ENCODE measurements at regions not wholly inside any gene's neighbourhood (a gene's known extent, or its start where the extent isn't known, plus 50 kb on each side); places are given as distances from the start of the nearest gene placed in this dataset.

DNA sequence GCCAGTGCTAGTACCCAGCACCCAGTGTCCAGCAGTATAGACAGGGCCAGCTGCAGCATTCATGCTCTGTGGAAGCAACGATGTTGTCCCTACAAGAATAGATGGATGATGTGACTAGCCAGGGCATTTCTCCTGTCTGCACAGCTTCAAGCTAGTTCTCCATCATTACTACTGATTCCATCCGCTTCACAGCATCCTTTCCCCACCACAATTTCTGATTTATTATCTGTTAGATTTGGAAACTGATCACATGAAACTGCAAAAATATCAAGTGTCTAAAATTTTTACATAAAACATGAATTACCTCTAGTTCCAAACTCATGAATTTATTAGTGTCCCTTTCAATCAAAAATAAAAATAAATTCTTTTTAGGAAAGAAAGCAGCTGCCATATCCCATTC lies 138.9 kb upstream of the POU2AF2 start:
- in situ Hi-C loops (cut with MboI; ENCODE audit: low sequenced_read_pairs in 4 of 4), result no loop called here
- Histone ChIP-seq H3K27me3 (no peaks in the 10 kb centered on the region), H3K36me3 (no peaks in the 10 kb centered on the region), H3K9me3 (no peaks in the 10 kb centered on the region), H3K27ac (no peak overlapping the region), H3K4me3 (no peak overlapping the region), H3K4me1 (no peaks in the 10 kb centered on the region)
- no peak for DNase-seq
- TF ChIP-seq, protein P1, sequence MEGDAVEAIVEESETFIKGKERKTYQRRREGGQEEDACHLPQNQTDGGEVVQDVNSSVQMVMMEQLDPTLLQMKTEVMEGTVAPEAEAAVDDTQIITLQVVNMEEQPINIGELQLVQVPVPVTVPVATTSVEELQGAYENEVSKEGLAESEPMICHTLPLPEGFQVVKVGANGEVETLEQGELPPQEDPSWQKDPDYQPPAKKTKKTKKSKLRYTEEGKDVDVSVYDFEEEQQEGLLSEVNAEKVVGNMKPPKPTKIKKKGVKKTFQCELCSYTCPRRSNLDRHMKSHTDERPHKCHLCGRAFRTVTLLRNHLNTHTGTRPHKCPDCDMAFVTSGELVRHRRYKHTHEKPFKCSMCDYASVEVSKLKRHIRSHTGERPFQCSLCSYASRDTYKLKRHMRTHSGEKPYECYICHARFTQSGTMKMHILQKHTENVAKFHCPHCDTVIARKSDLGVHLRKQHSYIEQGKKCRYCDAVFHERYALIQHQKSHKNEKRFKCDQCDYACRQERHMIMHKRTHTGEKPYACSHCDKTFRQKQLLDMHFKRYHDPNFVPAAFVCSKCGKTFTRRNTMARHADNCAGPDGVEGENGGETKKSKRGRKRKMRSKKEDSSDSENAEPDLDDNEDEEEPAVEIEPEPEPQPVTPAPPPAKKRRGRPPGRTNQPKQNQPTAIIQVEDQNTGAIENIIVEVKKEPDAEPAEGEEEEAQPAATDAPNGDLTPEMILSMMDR (IDR thresholded peaks at IDR 0.05 in 4 of 5, conservative IDR thresholded peaks at IDR 0.05 in 1 of 5), result no peak
- no peak for TF ChIP-seq POLR2A (IDR thresholded peaks at IDR 0.05)
- intact Hi-C loops (cut with DNase I; ENCODE audit: low total_unique reads), result no loop called here
- ATAC-seq, result no peak

DNA sequence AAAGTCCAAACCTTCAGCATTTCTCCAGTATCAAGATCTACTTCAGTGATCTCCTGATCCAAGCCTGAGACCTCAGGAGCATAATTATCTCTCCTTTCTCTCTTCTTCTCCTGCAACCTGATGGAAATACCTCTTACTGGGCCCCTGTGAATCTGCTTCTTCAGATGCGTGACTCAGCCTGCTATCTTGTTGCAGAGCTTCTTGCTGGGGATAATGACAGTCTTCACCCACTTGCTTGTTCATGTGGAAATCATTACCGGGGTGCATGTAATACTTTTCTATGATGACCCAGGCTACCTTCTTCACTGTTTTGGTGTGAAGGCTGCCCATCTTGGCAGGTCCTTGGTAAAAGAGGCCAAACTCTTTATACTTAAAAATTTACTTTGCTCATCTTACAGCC lies 140.0 kb upstream of the POU2AF2 start:
- no peaks in the 10 kb centered on the region for H3K27me3 ChIP-seq
- no peak overlapping the region for H3K27ac ChIP-seq
- no peak overlapping the region for H3K4me3 ChIP-seq
- no peaks in the 10 kb centered on the region for H3K36me3 ChIP-seq
- no peaks in the 10 kb centered on the region for H3K9me3 ChIP-seq
- ATAC-seq (no peak), DNase-seq (no peak)
- in situ Hi-C loops (cut with MboI; ENCODE audit: low sequenced_read_pairs in 4 of 4), result no loop called here
- intact Hi-C loops (cut with DNase I; ENCODE audit: low total_unique reads), result no loop called here
- H3K4me1 ChIP-seq, result no peaks in the 10 kb centered on the region
- TF ChIP-seq, protein P1 (IDR thresholded peaks at IDR 0.05 in 4 of 5, conservative IDR thresholded peaks at IDR 0.05 in 1 of 5), result no peak
- no peak for TF ChIP-seq POLR2A (IDR thresholded peaks at IDR 0.05)

DNA sequence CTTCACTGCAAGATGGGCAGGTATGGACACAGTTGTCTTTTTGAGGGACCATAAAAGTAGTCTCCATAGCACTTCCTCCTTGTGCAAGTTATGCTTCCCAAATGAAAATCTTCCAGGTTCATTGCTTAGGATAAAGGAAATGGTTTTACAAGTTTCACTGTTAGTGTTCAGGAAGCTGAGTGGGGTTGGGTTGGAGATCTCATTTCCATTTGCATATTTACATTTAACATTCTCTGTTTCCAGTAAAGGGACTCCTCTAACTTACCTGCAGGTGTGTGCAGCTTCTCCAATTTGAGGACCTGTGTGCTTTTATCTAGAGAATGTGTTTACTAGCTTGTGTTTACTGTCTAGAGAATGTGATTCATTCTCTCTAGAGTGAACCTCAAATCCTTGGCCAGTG lies 141.3 kb upstream of the POU2AF2 start:
- in situ Hi-C loops (cut with MboI; ENCODE audit: low sequenced_read_pairs in 4 of 4), result no loop called here
- Histone ChIP-seq H3K27ac (no peak overlapping the region), H3K4me1 (no peaks in the 10 kb centered on the region), H3K4me3 (no peak overlapping the region), H3K27me3 (no peaks in the 10 kb centered on the region), H3K36me3 (no peaks in the 10 kb centered on the region), H3K9me3 (no peaks in the 10 kb centered on the region)
- intact Hi-C loops (cut with DNase I; ENCODE audit: low total_unique reads), result no loop called here
- no peak for ATAC-seq
- no peak for DNase-seq
- TF ChIP-seq POLR2A (IDR thresholded peaks at IDR 0.05), result no peak
- TF ChIP-seq, protein P1 (IDR thresholded peaks at IDR 0.05 in 4 of 5, conservative IDR thresholded peaks at IDR 0.05 in 1 of 5), result no peak

DNA sequence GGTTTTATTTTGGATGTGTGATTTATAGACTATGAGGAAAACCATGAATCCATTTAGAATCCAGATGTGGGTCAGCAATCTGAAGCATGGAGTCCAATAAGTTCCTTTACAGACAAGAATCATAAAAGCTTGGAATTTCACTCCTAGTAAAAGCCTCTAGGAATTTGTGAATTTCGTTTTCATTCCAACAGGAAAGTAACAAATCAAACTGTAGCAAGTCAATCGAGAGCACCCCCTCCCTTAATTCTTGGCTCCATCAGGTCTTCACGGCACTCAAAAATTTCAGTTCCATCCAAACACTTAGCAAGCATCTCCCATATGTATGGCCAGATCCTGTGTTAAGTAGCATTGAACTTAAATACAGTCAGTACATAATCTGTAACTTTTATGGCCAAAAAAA lies 143.6 kb upstream of the POU2AF2 start:
- Histone ChIP-seq H3K4me3 (no peak overlapping the region), H3K27ac (no peak overlapping the region), H3K4me1 (no peaks in the 10 kb centered on the region), H3K9me3 (no peaks in the 10 kb centered on the region), H3K36me3 (no peaks in the 10 kb centered on the region), H3K27me3 (no peaks in the 10 kb centered on the region)
- no peak for DNase-seq
- intact Hi-C loops (cut with DNase I; ENCODE audit: low total_unique reads) (no loop called here), in situ Hi-C loops (cut with MboI; ENCODE audit: low sequenced_read_pairs in 4 of 4) (no loop called here)
- TF ChIP-seq, protein P1 (IDR thresholded peaks at IDR 0.05 in 4 of 5, conservative IDR thresholded peaks at IDR 0.05 in 1 of 5), result no peak
- no peak for TF ChIP-seq POLR2A (IDR thresholded peaks at IDR 0.05)
- no peak for ATAC-seq

DNA sequence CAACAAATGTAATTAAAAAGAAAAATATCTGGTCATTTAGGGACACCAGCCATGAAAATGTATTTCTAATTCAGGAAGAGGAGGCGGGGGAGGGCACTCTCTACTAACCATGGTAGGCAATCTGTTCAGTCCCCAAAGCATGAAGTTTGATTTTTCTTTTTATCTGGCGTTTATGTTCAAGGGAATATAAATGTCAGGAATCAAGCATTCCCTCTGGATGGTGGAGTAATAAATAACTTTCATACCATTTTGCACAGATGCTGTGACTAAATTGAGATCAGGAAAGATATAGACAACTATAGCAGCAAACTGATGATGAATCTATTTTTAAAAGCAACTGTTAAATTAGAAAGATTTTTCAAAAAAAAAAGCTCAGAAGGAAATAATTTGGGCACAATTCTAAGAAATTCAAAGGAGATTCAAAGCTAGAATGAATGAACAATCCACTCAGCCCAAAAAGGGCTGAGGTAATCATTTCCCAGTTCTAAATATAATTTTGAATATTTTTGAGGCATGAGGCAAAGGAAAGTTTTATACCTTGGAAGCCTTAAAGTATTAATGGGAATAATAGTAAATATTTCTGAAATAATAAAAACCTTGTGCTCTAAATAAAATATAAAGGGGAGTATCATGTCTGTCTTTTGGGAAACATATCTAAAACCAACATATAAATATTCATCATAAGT lies 146.4 kb upstream of the POU2AF2 start:
- Histone ChIP-seq H3K36me3 (no peaks in the 10 kb centered on the region), H3K27ac (no peak overlapping the region), H3K27me3 (no peaks in the 10 kb centered on the region), H3K9me3 (no peaks in the 10 kb centered on the region), H3K4me3 (no peak overlapping the region), H3K4me1 (no peaks in the 10 kb centered on the region)
- in situ Hi-C loops (cut with MboI; ENCODE audit: low sequenced_read_pairs in 4 of 4), result no loop called here
- ATAC-seq, result no peak
- intact Hi-C loops (cut with DNase I; ENCODE audit: low total_unique reads), result no loop called here
- TF ChIP-seq, protein P1 (IDR thresholded peaks at IDR 0.05 in 4 of 5, conservative IDR thresholded peaks at IDR 0.05 in 1 of 5), result no peak
- TF ChIP-seq POLR2A (IDR thresholded peaks at IDR 0.05), result no peak
- no peak for DNase-seq
